ENCODE measurements at regions not wholly inside any gene's neighbourhood (a gene's known extent, or its start where the extent isn't known, plus 50 kb on each side); places are given as distances from the start of the nearest gene placed in this dataset.
"Not testable (repeated sequence)": the region's sequence is repeated elsewhere in the genome, so short reads cannot be mapped to it uniquely, and the experiment has no call there.

- no peak overlapping the region for H3K4me3 ChIP-seq (ENCODE audit: insufficient read depth, low read depth, low read length)
- H3K36me3 ChIP-seq (replicated peaks; ENCODE audit: control insufficient read depth, insufficient read depth, low read length): no peaks in the 10 kb centered on the region
- H3K27me3 ChIP-seq (ENCODE audit: control insufficient read depth, insufficient read depth, low read length): no peaks in the 10 kb centered on the region
- peak; percentile 48 for DNase-seq
Observed at GRCh38 chr5:165029099-165029870, 1523.9 kb downstream of the MAT2B start.

GRCh38 chr5:165030971-165031370 is 1525.6 kb downstream of the MAT2B start:
- no peak for DNase-seq
- Histone ChIP-seq H3K4me3 (ENCODE audit: insufficient read depth, low read depth, low read length) (no peak overlapping the region), H3K27me3 (ENCODE audit: control insufficient read depth, insufficient read depth, low read length) (no peaks in the 10 kb centered on the region), H3K36me3 (replicated peaks; ENCODE audit: control insufficient read depth, insufficient read depth, low read length) (no peaks in the 10 kb centered on the region)

GRCh38 chr5:165031371-165031770 is 1526.0 kb downstream of the MAT2B start:
- H3K36me3 ChIP-seq (replicated peaks; ENCODE audit: control insufficient read depth, insufficient read depth, low read length): no peaks in the 10 kb centered on the region
- DNase-seq: no peak
- no peak overlapping the region for H3K4me3 ChIP-seq (ENCODE audit: insufficient read depth, low read depth, low read length)
- H3K27me3 ChIP-seq (ENCODE audit: control insufficient read depth, insufficient read depth, low read length): no peaks in the 10 kb centered on the region

- no peak overlapping the region for H3K4me3 ChIP-seq (ENCODE audit: insufficient read depth, low read depth, low read length)
- no peak for DNase-seq
- H3K27me3 ChIP-seq (ENCODE audit: control insufficient read depth, insufficient read depth, low read length): no peaks in the 10 kb centered on the region
- no peaks in the 10 kb centered on the region for H3K36me3 ChIP-seq (replicated peaks; ENCODE audit: control insufficient read depth, insufficient read depth, low read length)
Observed at GRCh38 chr5:165035520-165035919, 1530.1 kb downstream of the MAT2B start.

- Histone ChIP-seq H3K4me3 (ENCODE audit: insufficient read depth, low read depth, low read length) (no peak overlapping the region), H3K36me3 (replicated peaks; ENCODE audit: control insufficient read depth, insufficient read depth, low read length) (no peaks in the 10 kb centered on the region), H3K27me3 (ENCODE audit: control insufficient read depth, insufficient read depth, low read length) (no peaks in the 10 kb centered on the region)
- no peak for DNase-seq
Observed at GRCh38 chr5:165039748-165040147, 1534.3 kb downstream of the MAT2B start.

GRCh38 chr5:165045941-165046340 is 1540.5 kb downstream of the MAT2B start:
- not testable (repeated sequence) for DNase-seq; H3K27me3 ChIP-seq (ENCODE audit: control insufficient read depth, insufficient read depth, low read length); H3K36me3 ChIP-seq (replicated peaks; ENCODE audit: control insufficient read depth, insufficient read depth, low read length); H3K4me3 ChIP-seq (ENCODE audit: insufficient read depth, low read depth, low read length)

GRCh38 chr5:165055476-165055875 is 1550.1 kb downstream of the MAT2B start:
- DNase-seq: no peak

GRCh38 chr5:165057145-165057544 is 1551.7 kb downstream of the MAT2B start:
- Histone ChIP-seq H3K4me3 (ENCODE audit: insufficient read depth, low read depth, low read length) (no peak overlapping the region), H3K27me3 (ENCODE audit: control insufficient read depth, insufficient read depth, low read length) (no peaks in the 10 kb centered on the region), H3K36me3 (replicated peaks; ENCODE audit: control insufficient read depth, insufficient read depth, low read length) (no peaks in the 10 kb centered on the region)

More at GRCh38 chr5:165055476-165055875, 1550.1 kb downstream of the MAT2B start:
- Histone ChIP-seq H3K36me3 (replicated peaks; ENCODE audit: control insufficient read depth, insufficient read depth, low read length) (no peaks in the 10 kb centered on the region), H3K27me3 (ENCODE audit: control insufficient read depth, insufficient read depth, low read length) (no peaks in the 10 kb centered on the region), H3K4me3 (ENCODE audit: insufficient read depth, low read depth, low read length) (no peak overlapping the region)

GRCh38 chr5:165066751-165067385 is 1561.4 kb downstream of the MAT2B start:
- no peak for DNase-seq
- H3K4me3 ChIP-seq (ENCODE audit: insufficient read depth, low read depth, low read length): no peak overlapping the region
- no peaks in the 10 kb centered on the region for H3K36me3 ChIP-seq (replicated peaks; ENCODE audit: control insufficient read depth, insufficient read depth, low read length)
- no peaks in the 10 kb centered on the region for H3K27me3 ChIP-seq (ENCODE audit: control insufficient read depth, insufficient read depth, low read length)

More at GRCh38 chr5:165057145-165057544, 1551.7 kb downstream of the MAT2B start:
- no peak for DNase-seq

- Histone ChIP-seq H3K27me3 (ENCODE audit: control insufficient read depth, insufficient read depth, low read length) (no peaks in the 10 kb centered on the region), H3K4me3 (ENCODE audit: insufficient read depth, low read depth, low read length) (no peak overlapping the region), H3K36me3 (replicated peaks; ENCODE audit: control insufficient read depth, insufficient read depth, low read length) (no peaks in the 10 kb centered on the region)
- no peak for DNase-seq
Observed at GRCh38 chr5:165076686-165077085, 1571.3 kb downstream of the MAT2B start.

- Histone ChIP-seq H3K36me3 (replicated peaks; ENCODE audit: control insufficient read depth, insufficient read depth, low read length) (no peaks in the 10 kb centered on the region), H3K4me3 (ENCODE audit: insufficient read depth, low read depth, low read length) (no peak overlapping the region), H3K27me3 (ENCODE audit: control insufficient read depth, insufficient read depth, low read length) (no peaks in the 10 kb centered on the region)
- no peak for DNase-seq
Observed at GRCh38 chr5:165079389-165079788, 1574.0 kb downstream of the MAT2B start.

- Histone ChIP-seq H3K27me3 (ENCODE audit: control insufficient read depth, insufficient read depth, low read length) (no peaks in the 10 kb centered on the region), H3K4me3 (ENCODE audit: insufficient read depth, low read depth, low read length) (no peak overlapping the region), H3K36me3 (replicated peaks; ENCODE audit: control insufficient read depth, insufficient read depth, low read length) (no peaks in the 10 kb centered on the region)
- no peak for DNase-seq
Observed at GRCh38 chr5:165083394-165083793, 1578.0 kb downstream of the MAT2B start.

- Histone ChIP-seq H3K27me3 (ENCODE audit: control insufficient read depth, insufficient read depth, low read length) (no peaks in the 10 kb centered on the region), H3K4me3 (ENCODE audit: insufficient read depth, low read depth, low read length) (no peak overlapping the region), H3K36me3 (replicated peaks; ENCODE audit: control insufficient read depth, insufficient read depth, low read length) (no peaks in the 10 kb centered on the region)
- no peak for DNase-seq
Observed at GRCh38 chr5:165086465-165086864, 1581.0 kb downstream of the MAT2B start.

- Histone ChIP-seq H3K4me3 (ENCODE audit: insufficient read depth, low read depth, low read length) (no peak overlapping the region), H3K27me3 (ENCODE audit: control insufficient read depth, insufficient read depth, low read length) (no peaks in the 10 kb centered on the region), H3K36me3 (replicated peaks; ENCODE audit: control insufficient read depth, insufficient read depth, low read length) (no peaks in the 10 kb centered on the region)
- no peak for DNase-seq
Observed at GRCh38 chr5:165094782-165095181, 1589.4 kb downstream of the MAT2B start.

- no peak for DNase-seq
Observed at GRCh38 chr5:165101709-165102108, 1596.3 kb downstream of the MAT2B start.

More at GRCh38 chr5:165101709-165102108, 1596.3 kb downstream of the MAT2B start:
- Histone ChIP-seq H3K36me3 (replicated peaks; ENCODE audit: control insufficient read depth, insufficient read depth, low read length) (no peaks in the 10 kb centered on the region), H3K27me3 (ENCODE audit: control insufficient read depth, insufficient read depth, low read length) (no peaks in the 10 kb centered on the region), H3K4me3 (ENCODE audit: insufficient read depth, low read depth, low read length) (no peak overlapping the region)
